GM21717 (cell line): ENCODE measurements at regions not wholly inside any gene's neighbourhood (a gene's known extent, or its start where the extent isn't known, plus 50 kb on each side); places are given as distances from the start of the nearest gene placed in this dataset.

Source experiments
- ATAC-seq: cut with Tn5 transposase; IDR thresholded peaks from one replicate; pipeline ENCODE4 v1.9.1; 2021; ENCODE audit warnings: mild to moderate bottlenecking, moderate library complexity; ENCODE audit not compliant: unreplicated experiment

GRCh38 chr20:17093782-17094181, 133.1 kb upstream of the PCSK2 start:
- ATAC-seq, result no peak

GRCh38 chr20:17097603-17098002, 129.2 kb upstream of the PCSK2 start:
- ATAC-seq, result no peak

GRCh38 chr20:17100506-17100905, 126.3 kb upstream of the PCSK2 start:
- no peak for ATAC-seq

- ATAC-seq, result no peak
Observed at GRCh38 chr20:17107127-17107526, 119.7 kb upstream of the PCSK2 start.

- no peak for ATAC-seq
Observed at GRCh38 chr20:17108896-17109295, 117.9 kb upstream of the PCSK2 start.

GRCh38 chr20:17109307-17109706, 117.5 kb upstream of the PCSK2 start:
- ATAC-seq, result no peak

- ATAC-seq, result no peak
Observed at GRCh38 chr20:17128206-17128605, 98.6 kb upstream of the PCSK2 start.

- no peak for ATAC-seq
Observed at GRCh38 chr20:17129089-17129488, 97.8 kb upstream of the PCSK2 start.

- no peak for ATAC-seq
Observed at GRCh38 chr20:17137692-17138091, 89.1 kb upstream of the PCSK2 start.

GRCh38 chr20:17138237-17138636, 88.6 kb upstream of the PCSK2 start:
- ATAC-seq, result no peak

GRCh38 chr20:17140894-17141293, 85.9 kb upstream of the PCSK2 start:
- ATAC-seq, result no peak

GRCh38 chr20:17141568-17141967, 85.3 kb upstream of the PCSK2 start:
- ATAC-seq, result no peak

- ATAC-seq, result no peak
Observed at GRCh38 chr20:17142666-17143065, 84.2 kb upstream of the PCSK2 start.

GRCh38 chr20:17150858-17151257, 76.0 kb upstream of the PCSK2 start:
- no peak for ATAC-seq

GRCh38 chr20:17155401-17155800, 71.4 kb upstream of the PCSK2 start:
- no peak for ATAC-seq

- ATAC-seq, result no peak
Observed at GRCh38 chr20:17158701-17159100, 68.1 kb upstream of the PCSK2 start.

GRCh38 chr20:17161673-17162481, 65.0 kb upstream of the PCSK2 start:
- ATAC-seq, result no peak

GRCh38 chr20:17168026-17168612, 58.7 kb upstream of the PCSK2 start:
- no peak for ATAC-seq

- ATAC-seq, result no peak
Observed at GRCh38 chr20:17169585-17170136, 57.2 kb upstream of the PCSK2 start.

- ATAC-seq, result no peak
Observed at GRCh38 chr20:17171746-17172280, 55.0 kb upstream of the PCSK2 start.

GRCh38 chr20:17172836-17173516, 53.9 kb upstream of the PCSK2 start:
- ATAC-seq, result no peak
